IMR-90 (cell line): ENCODE measurements at regions not wholly inside any gene's neighbourhood (a gene's known extent, or its start where the extent isn't known, plus 50 kb on each side); places are given as distances from the start of the nearest gene placed in this dataset.

ENCODE experiments used
- ATAC-seq: fragments of 200-7000 bp; cut with Tn5 transposase; 2 replicates; pipeline ENCODE4 v1.9.1; 2020; ENCODE audit warnings: low read depth, mild to moderate bottlenecking, moderate library complexity
- BruUV-seq: library from RNA; stranded (reverse); fragments of 400-500 nt; replicated peaks from 2 replicates; lab custom pipeline; 2021; lab: Mats Ljungman, UMichigan
- CTCF ChIA-PET: fragments of 300-600 bp; formaldehyde crosslinking; extraction: SDS; loops from one replicate; lab custom pipeline; 2021; ENCODE audit warnings: antibody characterized with exemption; lab: Yijun Ruan, JAX
- POLR2A ChIA-PET: fragments of 300-600 bp; sonication (Branson Sonifier 250); formaldehyde crosslinking; loops from one replicate; lab custom pipeline; 2022; ENCODE audit warnings: antibody characterized with exemption; ENCODE audit not compliant: unreplicated experiment; lab: Charles Lee
- DNase-seq: peaks from one replicate; pipeline ENCODE4 v3.0.0; 2013
- H2AFZ ChIP-seq: replicated peaks from 2 replicates; pipeline ENCODE3; 2013; ENCODE audit warnings: low read length, mild to moderate bottlenecking; ENCODE audit not compliant: poor library complexity
- H2AK5ac ChIP-seq: 2 replicates; pipeline ENCODE4 v1.6.1; 2013; ENCODE audit warnings: low read depth, low read length, inconsistent platforms
- H2AK9ac ChIP-seq: replicated peaks from 2 replicates; pipeline ENCODE3; 2013; ENCODE audit warnings: mild to moderate bottlenecking, low read depth, low read length, moderate library complexity; ENCODE audit not compliant: poor library complexity
- H2BK120ac ChIP-seq: 2 replicates; pipeline ENCODE4 v1.6.1; 2013; ENCODE audit warnings: low read depth, low read length, inconsistent platforms
- H2BK15ac ChIP-seq: 3 replicates; pipeline ENCODE4 v1.6.1; 2013; ENCODE audit warnings: low read depth, low read length, inconsistent platforms
- H2BK20ac ChIP-seq: 2 replicates; pipeline ENCODE4 v1.6.1; 2013; ENCODE audit warnings: low read depth, mild to moderate bottlenecking, inconsistent platforms, low read length, moderate library complexity
- H2BK5ac ChIP-seq: 2 replicates; pipeline ENCODE4 v1.6.1; 2013; ENCODE audit warnings: mild to moderate bottlenecking, low read depth, low read length, inconsistent platforms; ENCODE audit not compliant: poor library complexity, severe bottlenecking
- H3K14ac ChIP-seq: replicated peaks from 2 replicates; pipeline ENCODE4 v1.6.1; 2013; ENCODE audit warnings: low read depth, low read length, inconsistent platforms
- H3K18ac ChIP-seq: 2 replicates; pipeline ENCODE4 v1.6.1; 2013; ENCODE audit warnings: low read depth, low read length, control low read depth
- H3K23ac ChIP-seq: 2 replicates; pipeline ENCODE4 v1.6.1; 2013; ENCODE audit warnings: low read depth, low read length, inconsistent platforms
- H3K27ac ChIP-seq: 2 replicates; pipeline ENCODE4 v1.5.1; 2013; ENCODE audit warnings: mild to moderate bottlenecking, control low read depth, low read length; ENCODE audit not compliant: insufficient read depth
- H3K27me3 ChIP-seq: 2 replicates; pipeline ENCODE4 v1.6.1; 2013; ENCODE audit warnings: low read length; ENCODE audit not compliant: control insufficient read depth, insufficient read depth
- H3K36me3 ChIP-seq: 2 replicates; pipeline ENCODE4 v1.6.1; 2013; ENCODE audit warnings: low read length, mixed read lengths; ENCODE audit not compliant: control insufficient read depth, insufficient read depth
- H3K4ac ChIP-seq: 2 replicates; pipeline ENCODE4 v1.6.1; 2013; ENCODE audit warnings: low read depth, low read length, inconsistent platforms
- H3K4me1 ChIP-seq: 2 replicates; pipeline ENCODE4 v1.6.1; 2013; ENCODE audit warnings: low read length, mixed read lengths; ENCODE audit not compliant: control insufficient read depth, insufficient read depth
- H3K4me2 ChIP-seq: 2 replicates; pipeline ENCODE4 v1.6.1; 2013; ENCODE audit warnings: low read depth, mild to moderate bottlenecking, control low read depth, low read length, moderate library complexity
- H3K4me3 ChIP-seq: 2 replicates; pipeline ENCODE4 v1.5.1; 2013; ENCODE audit warnings: low read depth, mild to moderate bottlenecking, control low read depth, low read length, moderate library complexity; ENCODE audit not compliant: insufficient read depth
- H3K56ac ChIP-seq: 2 replicates; pipeline ENCODE4 v1.6.1; 2013; ENCODE audit warnings: low read length, inconsistent platforms; ENCODE audit not compliant: insufficient read depth; ENCODE audit errors: extremely low read depth
- H3K79me1 ChIP-seq, 2 experiments: 2 replicates each; pipeline ENCODE4 v1.6.1; 2013; ENCODE audit warnings: low read length in 2 of 2, inconsistent platforms in 1 of 2, low read depth in 1 of 2
- H3K9ac ChIP-seq: 2 replicates; pipeline ENCODE4 v1.6.1; 2013; ENCODE audit warnings: low read depth, low read length, control low read depth
- H3K9me1 ChIP-seq: 2 replicates; pipeline ENCODE4 v1.6.1; 2013; ENCODE audit warnings: low read length, inconsistent platforms; ENCODE audit not compliant: insufficient read depth
- H3K9me3 ChIP-seq: 2 replicates; pipeline ENCODE4 v1.6.1; 2013; ENCODE audit warnings: low read length; ENCODE audit not compliant: control insufficient read depth, insufficient read depth
- H4K20me1 ChIP-seq: 2 replicates; pipeline ENCODE4 v1.6.1; 2013; ENCODE audit warnings: low read length, inconsistent platforms; ENCODE audit not compliant: insufficient read depth
- H4K5ac ChIP-seq: 2 replicates; pipeline ENCODE4 v1.6.1; 2013; ENCODE audit warnings: mild to moderate bottlenecking, low read depth, low read length, control low read depth
- H4K8ac ChIP-seq, 2 experiments: 2 replicates each; pipeline ENCODE4 v1.6.1; 2013; ENCODE audit warnings: low read depth in 2 of 2, low read length in 2 of 2, control low read depth in 1 of 2, inconsistent platforms in 1 of 2
- H4K91ac ChIP-seq: 2 replicates; pipeline ENCODE4 v1.6.1; 2013; ENCODE audit warnings: low read depth, low read length, inconsistent platforms; ENCODE audit not compliant: insufficient read depth
- BHLHE40 ChIP-seq: fragments of 150-350 bp; IDR thresholded peaks from 2 replicates; pipeline ENCODE4 v1.6.1; 2016; ENCODE audit warnings: mild to moderate bottlenecking, low read depth, low read length
- CEBPB ChIP-seq: IDR thresholded peaks from 2 replicates; pipeline ENCODE4 v1.6.1; 2012; ENCODE audit warnings: low read depth, low read length, improper control_type of control experiment
- CHD1 ChIP-seq: IDR thresholded peaks from 2 replicates; pipeline ENCODE4 v1.6.1; 2012; ENCODE audit warnings: low read depth, low read length, improper control_type of control experiment
- FOS ChIP-seq: fragments of 150-350 bp; IDR thresholded peaks from 2 replicates; pipeline ENCODE4 v1.6.1; 2016; ENCODE audit warnings: low read depth, low read length
- MAFK ChIP-seq: IDR thresholded peaks from 2 replicates; pipeline ENCODE4 v1.6.1; 2012; ENCODE audit warnings: low read depth, low read length, improper control_type of control experiment
- MAZ ChIP-seq: IDR thresholded peaks from 2 replicates; pipeline ENCODE4 v1.6.1; 2012; ENCODE audit warnings: low read depth, mild to moderate bottlenecking, low read length, improper control_type of control experiment, moderate library complexity, borderline replicate concordance
- MXI1 ChIP-seq: IDR thresholded peaks from 2 replicates; pipeline ENCODE4 v1.6.1; 2012; ENCODE audit warnings: low read depth, mild to moderate bottlenecking, low read length, moderate library complexity, borderline replicate concordance
- NFE2L2 ChIP-seq: fragments of 150-350 bp; IDR thresholded peaks from 2 replicates; pipeline ENCODE4 v1.6.1; 2016; ENCODE audit warnings: low read depth, mild to moderate bottlenecking, low read length
- POLR2A ChIP-seq: IDR thresholded peaks from 2 replicates; pipeline ENCODE4 v1.6.1; 2012; ENCODE audit warnings: mild to moderate bottlenecking, low read depth, low read length
- RAD21 ChIP-seq: IDR thresholded peaks from 2 replicates; pipeline ENCODE4 v1.6.1; 2012; ENCODE audit warnings: low read length, improper control_type of control experiment
- RCOR1 ChIP-seq: IDR thresholded peaks from 2 replicates; pipeline ENCODE4 v1.6.1; 2012; ENCODE audit warnings: mild to moderate bottlenecking, low read length, improper control_type of control experiment; ENCODE audit not compliant: insufficient replicate concordance
- RFX5 ChIP-seq: IDR thresholded peaks from 2 replicates; pipeline ENCODE4 v1.8.0; 2012; ENCODE audit warnings: low read depth, mild to moderate bottlenecking, low read length, moderate library complexity
- SMC3 ChIP-seq: fragments of 150-350 bp; IDR thresholded peaks from 2 replicates; pipeline ENCODE4 v1.6.1; 2016; ENCODE audit warnings: low read depth, mild to moderate bottlenecking, antibody characterized with exemption, low read length, moderate library complexity
- WGBS, 2 experiments: methylation state at CpG; one replicate each; pipeline versions ENCODE4 v1.1.5 to v1.1.7; 2013; ENCODE audit warnings: missing lambda C conversion rate in 2 of 2; ENCODE audit not compliant: insufficient read length in 1 of 2; ENCODE audit errors: extremely low coverage in 2 of 2; 5-methylcytosine and 5-hydroxymethylcytosine counted together
- dilution Hi-C: fragments of 300-500 bp; cut with HindIII; formaldehyde crosslinking; loops from one replicate; pipeline ENCODE4 v1.14.3; 2018; ENCODE audit warnings: low sequenced_read_pairs; ENCODE audit not compliant: unreplicated experiment
- in situ Hi-C: fragments of 300-500 bp; cut with MboI; formaldehyde crosslinking; loops from 3 replicates; pipeline ENCODE4 v1.14.3; 2019; ENCODE audit warnings: low sequenced_read_pairs, inconsistent platforms, mixed read lengths
- intact Hi-C: fragments of 100-400 bp; cut with micrococcal nuclease; formaldehyde crosslinking; loops from 2 replicates; pipeline ENCODE4 v1.10.0; 2022
- TF ChIP-seq, protein P1 (sequence below): fragments of 150-350 bp; IDR thresholded peaks from 2 replicates; pipeline ENCODE4 v1.6.1; 2017; ENCODE audit warnings: mild to moderate bottlenecking, antibody characterized with exemption, low read length, low read depth
- TF ChIP-seq, protein P2 (sequence below): conservative IDR thresholded peaks from 2 replicates; pipeline ENCODE4 v1.5.1; 2012; ENCODE audit warnings: mild to moderate bottlenecking, low read depth, low read length, improper control_type of control experiment
- TF ChIP-seq, protein P3 (sequence below): fragments of 150-350 bp; IDR thresholded peaks from 2 replicates; pipeline ENCODE4 v1.6.1; 2016; ENCODE audit warnings: low read depth, mild to moderate bottlenecking, low read length, moderate library complexity, borderline replicate concordance

DNA sequence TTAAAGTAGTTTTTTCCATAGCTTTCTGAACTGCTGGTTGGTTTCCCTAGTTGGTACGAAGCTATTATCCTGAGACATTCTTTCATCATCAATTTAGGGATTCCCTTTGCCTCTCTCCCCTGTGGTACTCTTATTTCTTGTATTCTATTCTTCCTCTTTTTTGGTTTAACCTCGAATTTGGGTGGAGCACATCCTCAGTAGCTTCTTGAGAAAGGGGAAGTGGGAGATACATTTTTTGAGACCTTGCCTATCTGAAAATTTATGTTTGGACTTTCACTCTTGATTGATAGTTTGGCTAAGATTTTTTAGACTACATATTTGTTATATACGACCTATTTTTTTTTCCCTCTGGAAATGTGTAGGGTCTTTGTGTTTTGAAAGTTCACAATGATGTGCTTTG is 121.7 kb upstream of the ZBED5 start:
- Histone ChIP-seq H4K5ac (no peak overlapping the region), H4K8ac (no peak overlapping the region), H3K9me3 (peaks cover 2% of the 10 kb centered on the region; the same call in 1 of the 2 replicates), H2AK5ac (no peak overlapping the region), H2AFZ (no peak overlapping the region), H3K9me1 (no peaks in the 10 kb centered on the region), H3K18ac (no peak overlapping the region), H2BK20ac (no peak overlapping the region), H3K56ac (no peak overlapping the region), H2BK15ac (no peak overlapping the region), H3K23ac (no peak overlapping the region), H3K4me3 (no peak overlapping the region), H3K4me1 (no peaks in the 10 kb centered on the region), H3K4me2 (no peak overlapping the region), H4K91ac (no peak overlapping the region), H3K9ac (no peak overlapping the region), H2BK5ac (no peak overlapping the region), H2AK9ac (no peak overlapping the region), H3K27ac (no peak overlapping the region), H4K20me1 (no peaks in the 10 kb centered on the region), H3K79me1 (no peaks in the 10 kb centered on the region), H3K36me3 (no peaks in the 10 kb centered on the region), H2BK120ac (no peak overlapping the region), H3K27me3 (peaks cover 42% of the 10 kb centered on the region), H3K14ac (no peak overlapping the region), H3K4ac (no peak overlapping the region)
- DNase-seq = no peak
- WGBS, 2 experiments = no CpG with 5 or more reads among the region's 3 CpGs
- ChIA-PET POLR2A (no interaction called here), CTCF (interaction anchor here (0.6 kb wide), 1 partner anchor 46 kb away, joined by 3 read pairs; no protein-coding TSS in a partner anchor)
- intact Hi-C loops = no loop called here
- dilution Hi-C loops = no loop called here
- in situ Hi-C loops = no loop called here
- ATAC-seq = no peak
- BruUV-seq = no TSS peak
- TF ChIP-seq NFE2L2 (no peak), MAFK (no peak), MXI1 (no peak), RFX5 (no peak), FOS (no peak), BHLHE40 (no peak), POLR2A (no peak), RAD21 (no peak), SMC3 (no peak), CEBPB (no peak), RCOR1 (no peak), CHD1 (no peak), MAZ (no peak)
- TF ChIP-seq, protein P1, sequence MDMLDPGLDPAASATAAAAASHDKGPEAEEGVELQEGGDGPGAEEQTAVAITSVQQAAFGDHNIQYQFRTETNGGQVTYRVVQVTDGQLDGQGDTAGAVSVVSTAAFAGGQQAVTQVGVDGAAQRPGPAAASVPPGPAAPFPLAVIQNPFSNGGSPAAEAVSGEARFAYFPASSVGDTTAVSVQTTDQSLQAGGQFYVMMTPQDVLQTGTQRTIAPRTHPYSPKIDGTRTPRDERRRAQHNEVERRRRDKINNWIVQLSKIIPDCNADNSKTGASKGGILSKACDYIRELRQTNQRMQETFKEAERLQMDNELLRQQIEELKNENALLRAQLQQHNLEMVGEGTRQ = no peak
- TF ChIP-seq, protein P2, sequence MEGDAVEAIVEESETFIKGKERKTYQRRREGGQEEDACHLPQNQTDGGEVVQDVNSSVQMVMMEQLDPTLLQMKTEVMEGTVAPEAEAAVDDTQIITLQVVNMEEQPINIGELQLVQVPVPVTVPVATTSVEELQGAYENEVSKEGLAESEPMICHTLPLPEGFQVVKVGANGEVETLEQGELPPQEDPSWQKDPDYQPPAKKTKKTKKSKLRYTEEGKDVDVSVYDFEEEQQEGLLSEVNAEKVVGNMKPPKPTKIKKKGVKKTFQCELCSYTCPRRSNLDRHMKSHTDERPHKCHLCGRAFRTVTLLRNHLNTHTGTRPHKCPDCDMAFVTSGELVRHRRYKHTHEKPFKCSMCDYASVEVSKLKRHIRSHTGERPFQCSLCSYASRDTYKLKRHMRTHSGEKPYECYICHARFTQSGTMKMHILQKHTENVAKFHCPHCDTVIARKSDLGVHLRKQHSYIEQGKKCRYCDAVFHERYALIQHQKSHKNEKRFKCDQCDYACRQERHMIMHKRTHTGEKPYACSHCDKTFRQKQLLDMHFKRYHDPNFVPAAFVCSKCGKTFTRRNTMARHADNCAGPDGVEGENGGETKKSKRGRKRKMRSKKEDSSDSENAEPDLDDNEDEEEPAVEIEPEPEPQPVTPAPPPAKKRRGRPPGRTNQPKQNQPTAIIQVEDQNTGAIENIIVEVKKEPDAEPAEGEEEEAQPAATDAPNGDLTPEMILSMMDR = no peak
- TF ChIP-seq, protein P3, sequence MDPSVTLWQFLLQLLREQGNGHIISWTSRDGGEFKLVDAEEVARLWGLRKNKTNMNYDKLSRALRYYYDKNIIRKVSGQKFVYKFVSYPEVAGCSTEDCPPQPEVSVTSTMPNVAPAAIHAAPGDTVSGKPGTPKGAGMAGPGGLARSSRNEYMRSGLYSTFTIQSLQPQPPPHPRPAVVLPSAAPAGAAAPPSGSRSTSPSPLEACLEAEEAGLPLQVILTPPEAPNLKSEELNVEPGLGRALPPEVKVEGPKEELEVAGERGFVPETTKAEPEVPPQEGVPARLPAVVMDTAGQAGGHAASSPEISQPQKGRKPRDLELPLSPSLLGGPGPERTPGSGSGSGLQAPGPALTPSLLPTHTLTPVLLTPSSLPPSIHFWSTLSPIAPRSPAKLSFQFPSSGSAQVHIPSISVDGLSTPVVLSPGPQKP = no peak
